ENCODE measurements at regions not wholly inside any gene's neighbourhood (a gene's known extent, or its start where the extent isn't known, plus 50 kb on each side); places are given as distances from the start of the nearest gene placed in this dataset.

GRCh38 chr11:105399511-105399910 lies 210.4 kb upstream of the GRIA4 start:
- TF ChIP-seq CTCF (IDR thresholded peaks at IDR 0.05), result no peak
- Mint-ChIP-seq H3K9me3 (ENCODE audit: low read depth) (peaks cover 4% of the 10 kb centered on the region), H3K27me3 (ENCODE audit: low read depth) (peaks cover 7% of the 10 kb centered on the region), H3K27ac (ENCODE audit: unreplicated experiment) (no peak overlapping the region), H3K4me1 (ENCODE audit: low read depth) (no peaks in the 10 kb centered on the region), H3K4me3 (ENCODE audit: unreplicated experiment) (no peak overlapping the region), H3K36me3 (ENCODE audit: low read depth) (no peaks in the 10 kb centered on the region)
- DNase-seq (ENCODE audit: low spot score), result no peak

- Mint-ChIP-seq H3K27ac (ENCODE audit: unreplicated experiment) (no peak overlapping the region), H3K9me3 (ENCODE audit: low read depth) (peaks cover 4% of the 10 kb centered on the region), H3K36me3 (ENCODE audit: low read depth) (no peaks in the 10 kb centered on the region), H3K4me3 (ENCODE audit: unreplicated experiment) (no peak overlapping the region), H3K27me3 (ENCODE audit: low read depth) (peaks cover 7% of the 10 kb centered on the region), H3K4me1 (ENCODE audit: low read depth) (no peaks in the 10 kb centered on the region)
- TF ChIP-seq CTCF (IDR thresholded peaks at IDR 0.05), result no peak
- no peak for DNase-seq (ENCODE audit: low spot score)
These were observed 211.2 kb upstream of the GRIA4 start for GRCh38 chr11:105398636-105399035.

DNA sequence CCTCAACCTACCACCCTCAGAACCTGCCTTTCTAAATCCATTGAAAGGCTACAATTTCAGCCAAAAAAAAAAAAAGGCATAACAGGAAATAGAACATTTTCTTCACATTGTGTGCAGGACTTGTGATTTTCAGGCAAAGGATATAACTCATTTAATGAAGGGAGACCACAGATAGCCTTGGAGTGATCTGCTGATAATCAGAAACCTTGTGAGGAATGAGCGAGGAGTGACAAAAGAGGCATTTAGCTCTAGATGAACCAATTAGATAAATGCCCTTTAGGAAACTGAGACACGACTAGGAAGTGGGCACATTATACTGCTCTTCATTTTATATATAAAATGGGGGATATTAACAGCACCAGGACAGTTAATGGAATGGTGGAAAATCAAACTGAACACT lies 216.5 kb upstream of the GRIA4 start:
- H3K27ac Mint-ChIP-seq (ENCODE audit: unreplicated experiment), result no peak overlapping the region
- H3K4me3 Mint-ChIP-seq (ENCODE audit: unreplicated experiment), result no peak overlapping the region
- no peaks in the 10 kb centered on the region for H3K9me3 Mint-ChIP-seq (ENCODE audit: low read depth)
- TF ChIP-seq CTCF (IDR thresholded peaks at IDR 0.05), result no peak
- no peak for DNase-seq (ENCODE audit: low spot score)
- no peaks in the 10 kb centered on the region for H3K27me3 Mint-ChIP-seq (ENCODE audit: low read depth)
- H3K36me3 Mint-ChIP-seq (ENCODE audit: low read depth), result no peaks in the 10 kb centered on the region
- no peaks in the 10 kb centered on the region for H3K4me1 Mint-ChIP-seq (ENCODE audit: low read depth)

DNA sequence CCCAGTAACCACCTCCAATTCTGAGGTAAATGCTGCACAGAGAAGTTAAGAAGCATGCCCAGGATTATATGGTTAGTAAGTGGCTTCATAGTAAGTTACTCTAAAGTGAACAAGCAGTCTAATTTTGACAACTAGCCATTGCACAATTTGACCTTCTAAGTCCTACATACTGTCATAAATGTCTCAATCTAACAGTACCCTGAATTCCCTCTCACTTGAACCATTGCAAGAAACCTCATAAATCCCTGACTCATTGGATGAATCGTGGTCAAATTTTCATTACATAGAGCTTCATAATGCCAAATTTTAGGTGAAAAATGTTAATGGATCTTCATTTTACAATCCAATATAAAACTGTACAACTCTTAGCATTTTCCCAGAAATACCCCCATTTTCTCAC lies 217.3 kb upstream of the GRIA4 start:
- no peaks in the 10 kb centered on the region for H3K9me3 Mint-ChIP-seq (ENCODE audit: low read depth)
- TF ChIP-seq CTCF (IDR thresholded peaks at IDR 0.05), result no peak
- H3K4me1 Mint-ChIP-seq (ENCODE audit: low read depth), result no peaks in the 10 kb centered on the region
- DNase-seq (ENCODE audit: low spot score), result no peak
- no peak overlapping the region for H3K4me3 Mint-ChIP-seq (ENCODE audit: unreplicated experiment)
- no peaks in the 10 kb centered on the region for H3K36me3 Mint-ChIP-seq (ENCODE audit: low read depth)
- H3K27me3 Mint-ChIP-seq (ENCODE audit: low read depth), result no peaks in the 10 kb centered on the region
- H3K27ac Mint-ChIP-seq (ENCODE audit: unreplicated experiment), result no peak overlapping the region

GRCh38 chr11:105389952-105390351 lies 219.9 kb upstream of the GRIA4 start:
- no peaks in the 10 kb centered on the region for H3K27me3 Mint-ChIP-seq (ENCODE audit: low read depth)
- TF ChIP-seq CTCF (IDR thresholded peaks at IDR 0.05), result no peak
- H3K4me3 Mint-ChIP-seq (ENCODE audit: unreplicated experiment), result no peak overlapping the region
- DNase-seq (ENCODE audit: low spot score), result no peak
- H3K9me3 Mint-ChIP-seq (ENCODE audit: low read depth), result no peaks in the 10 kb centered on the region
- H3K27ac Mint-ChIP-seq (ENCODE audit: unreplicated experiment), result no peak overlapping the region
- no peaks in the 10 kb centered on the region for H3K36me3 Mint-ChIP-seq (ENCODE audit: low read depth)
- H3K4me1 Mint-ChIP-seq (ENCODE audit: low read depth), result no peaks in the 10 kb centered on the region
